ENCODE measurements at regions not wholly inside any gene's neighbourhood (a gene's known extent, or its start where the extent isn't known, plus 50 kb on each side); places are given as distances from the start of the nearest gene placed in this dataset.

- Mint-ChIP-seq H3K27me3 (ENCODE audit: insufficient read depth, low read depth) (peaks cover 4% of the 10 kb centered on the region), H3K4me3 (peak overlapping the region; percentile 76), H3K9me3 (peaks cover 18% of the 10 kb centered on the region), H3K36me3 (peaks cover under 1% of the 10 kb centered on the region), H3K4me1 (peaks cover 16% of the 10 kb centered on the region), H3K27ac (peak overlapping the region; percentile 99)
- H3K4me3 ChIP-seq: peak overlapping the region; percentile 9
- peaks cover 9% of the 10 kb centered on the region for H3K4me1 ChIP-seq
- peak overlapping the region; percentile 67 for H3K4me2 ChIP-seq
- no peaks in the 10 kb centered on the region for H3K27me3 ChIP-seq
- no peak overlapping the region for H2AFZ ChIP-seq (replicated peaks)
- H3K79me2 ChIP-seq (ENCODE audit: low read depth): no peaks in the 10 kb centered on the region
- peaks cover 4% of the 10 kb centered on the region for H3F3A ChIP-seq (ENCODE audit: low read depth)
- no peak for TF ChIP-seq EZH2 (IDR thresholded peaks at IDR 0.05)
- TF ChIP-seq EZH2phosphoT487 (IDR thresholded peaks at IDR 0.05): no peak
- no peak for TF ChIP-seq CTCF (IDR thresholded peaks at IDR 0.05)
- DNase-seq (ENCODE audit: low spot score): peak; percentile 70
- H3K36me3 ChIP-seq: no peaks in the 10 kb centered on the region
- H3K9me3 ChIP-seq (ENCODE audit: low read depth): peaks cover 2% of the 10 kb centered on the region
- no peak overlapping the region for H3K9ac ChIP-seq
- H4K20me1 ChIP-seq (ENCODE audit: low read depth): no peaks in the 10 kb centered on the region
- H3K27ac ChIP-seq: peak overlapping the region; percentile 43
Observed at GRCh38 chr4:103996637-103997036, 276.9 kb upstream of the TACR3 start.

DNA sequence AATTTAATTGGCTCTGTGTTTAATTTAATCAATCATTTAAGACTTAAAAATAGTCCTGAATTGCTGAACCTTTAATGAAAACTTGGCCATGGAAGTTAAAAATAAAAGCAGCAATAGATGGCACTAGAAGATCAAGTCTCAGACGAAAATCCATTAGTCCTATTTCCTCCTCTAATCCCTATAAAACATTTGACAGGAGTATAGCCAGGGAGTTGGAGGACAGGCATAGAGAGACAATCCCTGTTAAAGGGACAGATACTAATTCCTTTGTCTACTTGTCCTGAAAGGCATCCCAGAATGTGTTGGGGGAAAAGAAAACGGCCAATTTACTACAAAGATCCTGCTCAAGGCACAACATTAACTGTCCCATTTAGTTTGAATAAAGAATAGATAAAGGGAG lies 276.3 kb upstream of the TACR3 start:
- peak overlapping the region; percentile 9 for H3K4me3 ChIP-seq
- no peaks in the 10 kb centered on the region for H3K36me3 Mint-ChIP-seq
- H3K27ac ChIP-seq: peak overlapping the region; percentile 43
- H3K36me3 ChIP-seq: no peaks in the 10 kb centered on the region
- no peaks in the 10 kb centered on the region for H3K27me3 ChIP-seq
- no peak for TF ChIP-seq EZH2phosphoT487 (IDR thresholded peaks at IDR 0.05)
- TF ChIP-seq CTCF (IDR thresholded peaks at IDR 0.05): peak; percentile 49
- TF ChIP-seq EZH2 (IDR thresholded peaks at IDR 0.05): no peak
- H3K4me1 Mint-ChIP-seq: peaks cover 16% of the 10 kb centered on the region
- H3K9me3 ChIP-seq (ENCODE audit: low read depth): peaks cover 4% of the 10 kb centered on the region
- peaks cover 4% of the 10 kb centered on the region for H3F3A ChIP-seq (ENCODE audit: low read depth)
- H3K79me2 ChIP-seq (ENCODE audit: low read depth): no peaks in the 10 kb centered on the region
- peak overlapping the region; percentile 67 for H3K4me2 ChIP-seq
- H3K27me3 Mint-ChIP-seq (ENCODE audit: insufficient read depth, low read depth): peaks cover 4% of the 10 kb centered on the region
- peak overlapping the region; percentile 99 for H3K27ac Mint-ChIP-seq
- peaks cover 19% of the 10 kb centered on the region for H3K9me3 Mint-ChIP-seq
- H3K4me1 ChIP-seq: peaks cover 9% of the 10 kb centered on the region
- no peaks in the 10 kb centered on the region for H4K20me1 ChIP-seq (ENCODE audit: low read depth)
- H3K9ac ChIP-seq: no peak overlapping the region
- H3K4me3 Mint-ChIP-seq: peak overlapping the region; percentile 76
- peak; percentile 63 for DNase-seq (ENCODE audit: low spot score)
- H2AFZ ChIP-seq (replicated peaks): no peak overlapping the region

GRCh38 chr4:103994059-103994458 lies 274.3 kb upstream of the TACR3 start:
- TF ChIP-seq EZH2phosphoT487 (IDR thresholded peaks at IDR 0.05) (no peak), CTCF (IDR thresholded peaks at IDR 0.05) (peak; percentile 51), EZH2 (IDR thresholded peaks at IDR 0.05) (no peak)
- no peaks in the 10 kb centered on the region for H3K36me3 Mint-ChIP-seq
- Histone ChIP-seq H3K4me2 (no peak overlapping the region), H3K27me3 (no peaks in the 10 kb centered on the region), H3K9ac (no peak overlapping the region), H3K4me3 (no peak overlapping the region), H4K20me1 (ENCODE audit: low read depth) (no peaks in the 10 kb centered on the region), H3K36me3 (no peaks in the 10 kb centered on the region), H3K9me3 (ENCODE audit: low read depth) (peaks cover 4% of the 10 kb centered on the region), H3F3A (ENCODE audit: low read depth) (peaks cover 4% of the 10 kb centered on the region), H3K79me2 (ENCODE audit: low read depth) (no peaks in the 10 kb centered on the region), H3K4me1 (peaks cover 9% of the 10 kb centered on the region), H2AFZ (replicated peaks) (no peak overlapping the region), H3K27ac (no peak overlapping the region)
- peak; percentile 22 for DNase-seq (ENCODE audit: low spot score)
- peaks cover 18% of the 10 kb centered on the region for H3K9me3 Mint-ChIP-seq
- H3K4me1 Mint-ChIP-seq: peaks cover 16% of the 10 kb centered on the region
- no peak overlapping the region for H3K4me3 Mint-ChIP-seq
- no peak overlapping the region for H3K27ac Mint-ChIP-seq
- peaks cover 6% of the 10 kb centered on the region for H3K27me3 Mint-ChIP-seq (ENCODE audit: insufficient read depth, low read depth)

Measured in neural progenitor cell (in vitro differentiated cells).